Smooth muscle cell (in vitro differentiated cells): ENCODE measurements at regions not wholly inside any gene's neighbourhood (a gene's known extent, or its start where the extent isn't known, plus 50 kb on each side); places are given as distances from the start of the nearest gene placed in this dataset.
A peak's percentile ranks its signal among the peaks of the same experiment; 100 is the strongest.

Source experiments
- DNase-seq: peaks from one replicate; lab custom pipeline; 2025; ENCODE audit not compliant: unreplicated experiment; lab: John Stamatoyannopoulos, UW
- H2AFZ ChIP-seq: fragments of 200-600 bp; sonication (generic); 2 replicates; pipeline ENCODE4 v1.6.0; 2016; ENCODE audit warnings: antibody characterized with exemption, low read depth, mild to moderate bottlenecking
- H3F3A ChIP-seq: fragments of 200-600 bp; sonication (generic); 2 replicates; pipeline ENCODE4 v1.6.0; 2017; ENCODE audit warnings: antibody characterized with exemption, low read depth
- H3K27ac ChIP-seq: fragments of 200-600 bp; sonication (generic); 2 replicates; pipeline ENCODE4 v1.5.1; 2016; ENCODE audit warnings: low read depth, mild to moderate bottlenecking
- H3K27me3 ChIP-seq: fragments of 200-600 bp; sonication (generic); 2 replicates; pipeline ENCODE4 v1.6.1; 2016; ENCODE audit warnings: low read depth, mild to moderate bottlenecking
- H3K36me3 ChIP-seq: fragments of 200-600 bp; sonication (generic); 2 replicates; pipeline ENCODE4 v1.5.1; 2016; ENCODE audit warnings: low read depth
- H3K4me1 ChIP-seq: fragments of 200-600 bp; sonication (generic); 2 replicates; pipeline ENCODE4 v1.5.1; 2016; ENCODE audit warnings: low read depth
- H3K4me2 ChIP-seq: fragments of 200-600 bp; sonication (generic); 2 replicates; pipeline ENCODE4 v1.6.0; 2016; ENCODE audit warnings: mild to moderate bottlenecking
- H3K4me3 ChIP-seq: fragments of 200-600 bp; sonication (generic); 2 replicates; pipeline ENCODE4 v1.5.1; 2016; ENCODE audit warnings: mild to moderate bottlenecking
- H3K79me2 ChIP-seq: fragments of 200-600 bp; sonication (generic); 2 replicates; pipeline ENCODE4 v1.6.0; 2016; ENCODE audit warnings: low read depth, mild to moderate bottlenecking
- H3K9ac ChIP-seq: fragments of 200-600 bp; sonication (generic); 2 replicates; pipeline ENCODE4 v1.6.0; 2016; ENCODE audit warnings: low read depth
- H3K9me3 ChIP-seq: fragments of 200-600 bp; sonication (generic); replicated peaks from 2 replicates; pipeline ENCODE4 v1.5.1; 2016; ENCODE audit warnings: low read depth
- H4K20me1 ChIP-seq: fragments of 200-600 bp; sonication (generic); 2 replicates; pipeline ENCODE4 v1.6.0; 2016; ENCODE audit warnings: low read depth
- WGBS: methylation state at CpG from one replicate; pipeline ENCODE4 v1.1.7; 2016; ENCODE audit warnings: low lambda C conversion rate; 5-methylcytosine and 5-hydroxymethylcytosine counted together
- TF ChIP-seq, protein P1 (sequence below): fragments of 200-600 bp; sonication (generic); IDR thresholded peaks from 2 replicates; pipeline ENCODE4 v1.5.1; 2017; ENCODE audit warnings: borderline replicate concordance, mild to moderate bottlenecking, antibody characterized with exemption; ENCODE audit not compliant: insufficient read depth, poor library complexity, severe bottlenecking

DNA sequence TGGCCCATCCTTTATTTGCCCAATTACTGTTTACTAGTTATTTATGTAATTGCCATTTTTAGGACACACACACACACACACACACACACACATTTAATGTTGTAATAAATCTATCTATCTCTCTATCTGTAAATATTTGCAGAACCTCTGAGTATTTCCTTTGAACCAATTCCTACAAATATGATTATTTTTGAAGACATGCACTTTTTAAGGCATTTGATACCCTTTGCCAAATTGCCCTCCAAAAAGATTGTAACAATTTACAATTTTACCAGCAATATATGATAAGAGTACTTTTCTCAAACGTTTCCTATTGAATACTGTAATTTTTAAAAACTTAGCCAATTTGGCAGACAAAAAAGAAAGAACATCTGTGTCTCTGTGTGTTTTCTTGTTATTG, 143.8 kb upstream of the FOXF1 start:
- WGBS, result 44% methylated on average over 1 of the region's 1 CpG
- no peaks in the 10 kb centered on the region for H3K79me2 ChIP-seq

DNA sequence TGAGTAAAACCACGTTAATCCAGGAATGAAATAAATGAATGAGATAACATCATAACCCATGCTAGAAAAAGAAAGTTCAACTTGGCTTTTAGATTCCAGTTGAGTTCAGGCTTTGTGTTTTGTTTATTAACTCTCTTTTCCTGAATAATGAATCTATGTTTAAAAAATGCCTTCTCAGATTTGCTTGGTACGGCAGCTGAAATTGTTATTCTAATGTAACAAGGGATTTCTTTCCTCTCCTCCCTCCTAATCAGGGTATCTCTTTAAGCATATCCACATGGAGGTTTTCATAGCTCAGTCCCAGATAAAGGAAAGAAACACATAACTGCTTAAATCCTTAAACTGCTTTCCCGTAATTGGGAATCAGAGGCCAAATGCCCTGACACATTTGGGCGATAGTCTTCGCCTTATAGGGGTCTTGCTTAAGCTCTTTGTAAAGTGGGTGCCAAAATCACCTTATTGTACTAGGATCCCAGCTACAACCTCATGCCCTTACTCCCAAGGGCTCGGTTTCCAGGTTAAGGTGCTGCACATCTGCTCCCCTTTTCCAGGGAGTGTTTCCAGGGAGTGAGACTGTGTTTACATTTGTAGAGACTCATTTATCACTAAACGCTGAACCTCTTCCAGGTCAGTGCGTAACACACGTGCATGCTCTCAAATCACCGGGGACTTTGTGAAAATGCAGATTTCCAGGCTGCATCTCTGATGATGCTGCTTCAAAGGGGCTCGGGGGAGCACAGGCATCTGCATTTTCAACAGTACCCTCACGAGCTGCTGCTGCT, 142.8 kb upstream of the FOXF1 start:
- TF ChIP-seq, protein P1, sequence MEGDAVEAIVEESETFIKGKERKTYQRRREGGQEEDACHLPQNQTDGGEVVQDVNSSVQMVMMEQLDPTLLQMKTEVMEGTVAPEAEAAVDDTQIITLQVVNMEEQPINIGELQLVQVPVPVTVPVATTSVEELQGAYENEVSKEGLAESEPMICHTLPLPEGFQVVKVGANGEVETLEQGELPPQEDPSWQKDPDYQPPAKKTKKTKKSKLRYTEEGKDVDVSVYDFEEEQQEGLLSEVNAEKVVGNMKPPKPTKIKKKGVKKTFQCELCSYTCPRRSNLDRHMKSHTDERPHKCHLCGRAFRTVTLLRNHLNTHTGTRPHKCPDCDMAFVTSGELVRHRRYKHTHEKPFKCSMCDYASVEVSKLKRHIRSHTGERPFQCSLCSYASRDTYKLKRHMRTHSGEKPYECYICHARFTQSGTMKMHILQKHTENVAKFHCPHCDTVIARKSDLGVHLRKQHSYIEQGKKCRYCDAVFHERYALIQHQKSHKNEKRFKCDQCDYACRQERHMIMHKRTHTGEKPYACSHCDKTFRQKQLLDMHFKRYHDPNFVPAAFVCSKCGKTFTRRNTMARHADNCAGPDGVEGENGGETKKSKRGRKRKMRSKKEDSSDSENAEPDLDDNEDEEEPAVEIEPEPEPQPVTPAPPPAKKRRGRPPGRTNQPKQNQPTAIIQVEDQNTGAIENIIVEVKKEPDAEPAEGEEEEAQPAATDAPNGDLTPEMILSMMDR, result no peak
- Histone ChIP-seq H4K20me1 (no peaks in the 10 kb centered on the region), H3K36me3 (no peaks in the 10 kb centered on the region), H3K4me3 (no peak overlapping the region), H3K27ac (no peak overlapping the region), H2AFZ (no peak overlapping the region), H3K9me3 (no peaks in the 10 kb centered on the region), H3K27me3 (no peaks in the 10 kb centered on the region), H3K79me2 (no peaks in the 10 kb centered on the region), H3K4me1 (no peaks in the 10 kb centered on the region), H3K4me2 (peak overlapping the region; percentile 17), H3K9ac (no peak overlapping the region), H3F3A (no peaks in the 10 kb centered on the region)
- no peak for DNase-seq
- 55% methylated on average over 12 of the region's 12 CpGs for WGBS

More for the DNA sequence above, 143.8 kb upstream of the FOXF1 start:
- Histone ChIP-seq H3K4me3 (no peak overlapping the region), H3K4me1 (peaks cover 5% of the 10 kb centered on the region), H3K36me3 (no peaks in the 10 kb centered on the region), H3K9ac (no peak overlapping the region), H3K4me2 (no peak overlapping the region), H3F3A (no peaks in the 10 kb centered on the region), H3K27ac (no peak overlapping the region), H4K20me1 (no peaks in the 10 kb centered on the region), H3K9me3 (no peaks in the 10 kb centered on the region), H2AFZ (no peak overlapping the region), H3K27me3 (no peaks in the 10 kb centered on the region)
- DNase-seq, result no peak
- TF ChIP-seq, protein P1, result no peak

DNA sequence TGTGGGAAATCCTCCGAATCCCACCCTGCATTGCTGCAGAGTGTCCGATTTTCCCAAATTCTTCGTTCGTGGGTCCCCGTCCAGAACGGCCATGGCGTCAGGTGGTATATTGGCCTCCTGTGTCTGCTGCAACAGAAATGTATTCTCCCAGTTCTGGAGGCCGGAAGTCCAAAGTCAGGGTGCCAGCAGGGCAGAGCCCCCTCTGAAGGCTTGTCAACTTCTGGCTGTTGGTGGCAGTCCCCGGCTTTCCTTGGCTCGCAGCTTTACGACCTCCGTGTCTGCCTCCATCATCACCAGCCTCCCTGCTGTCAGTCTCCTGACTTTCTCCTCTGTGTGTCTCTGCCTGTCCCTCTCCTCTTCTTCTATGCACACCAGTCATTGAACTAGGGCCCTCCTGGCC, 142.1 kb upstream of the FOXF1 start:
- 77% methylated on average over 12 of the region's 12 CpGs for WGBS
- DNase-seq, result no peak
- no peaks in the 10 kb centered on the region for H3K9me3 ChIP-seq
- no peaks in the 10 kb centered on the region for H3K4me1 ChIP-seq
- no peak overlapping the region for H3K4me2 ChIP-seq
- no peak overlapping the region for H2AFZ ChIP-seq
- no peaks in the 10 kb centered on the region for H4K20me1 ChIP-seq
- H3K27me3 ChIP-seq, result no peaks in the 10 kb centered on the region
- no peaks in the 10 kb centered on the region for H3K36me3 ChIP-seq
- TF ChIP-seq, protein P1, result no peak
- no peaks in the 10 kb centered on the region for H3F3A ChIP-seq
- no peak overlapping the region for H3K9ac ChIP-seq
- no peak overlapping the region for H3K4me3 ChIP-seq
- no peaks in the 10 kb centered on the region for H3K79me2 ChIP-seq
- no peak overlapping the region for H3K27ac ChIP-seq

DNA sequence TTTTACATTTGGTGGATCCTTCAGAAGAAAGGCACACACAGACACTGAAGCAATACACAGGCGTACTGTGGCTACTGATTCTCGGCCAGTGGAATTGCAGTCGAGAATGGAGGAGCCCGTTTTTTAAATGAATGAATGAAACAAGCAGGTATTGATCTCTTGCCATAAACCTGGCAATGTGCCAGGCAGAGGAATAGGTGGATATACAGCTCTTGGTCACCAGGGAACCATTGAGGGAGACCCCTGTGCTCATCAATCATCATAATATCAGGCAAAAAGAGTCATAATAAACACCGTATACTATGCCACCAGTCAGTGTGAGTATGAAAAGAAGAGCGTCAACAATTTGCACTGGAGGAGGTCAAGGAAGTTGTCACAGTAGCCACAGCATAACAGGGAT, 140.3 kb upstream of the FOXF1 start:
- no peak overlapping the region for H2AFZ ChIP-seq
- H3K27me3 ChIP-seq, result no peaks in the 10 kb centered on the region
- DNase-seq, result no peak
- 86% methylated on average over 6 of the region's 6 CpGs for WGBS
- no peak overlapping the region for H3K4me3 ChIP-seq
- no peaks in the 10 kb centered on the region for H3K4me1 ChIP-seq
- no peaks in the 10 kb centered on the region for H3K9me3 ChIP-seq
- no peak overlapping the region for H3K9ac ChIP-seq
- H3K4me2 ChIP-seq, result no peak overlapping the region
- no peak overlapping the region for H3K27ac ChIP-seq
- TF ChIP-seq, protein P1, result no peak
- no peaks in the 10 kb centered on the region for H3K79me2 ChIP-seq
- no peaks in the 10 kb centered on the region for H4K20me1 ChIP-seq
- no peaks in the 10 kb centered on the region for H3K36me3 ChIP-seq
- no peaks in the 10 kb centered on the region for H3F3A ChIP-seq
